ENCODE measurements at regions not wholly inside any gene's neighbourhood (a gene's known extent, or its start where the extent isn't known, plus 50 kb on each side); places are given as distances from the start of the nearest gene placed in this dataset.

GRCh38 chr6:80605165-80605989 lies 498.9 kb downstream of the BCKDHB start:
- no peaks in the 10 kb centered on the region for H3F3A ChIP-seq (ENCODE audit: insufficient read depth, low read length, poor library complexity, severe bottlenecking)
- no peaks in the 10 kb centered on the region for H3K36me3 ChIP-seq (ENCODE audit: insufficient read depth, low read length)
- no peaks in the 10 kb centered on the region for H4K20me1 ChIP-seq (ENCODE audit: insufficient read depth)
- no peaks in the 10 kb centered on the region for H3K9me3 ChIP-seq (ENCODE audit: low read length)
- H3K4me2 ChIP-seq (ENCODE audit: low read length): no peak overlapping the region
- H3K27me3 ChIP-seq (ENCODE audit: insufficient read depth, low read depth, low read length): no peaks in the 10 kb centered on the region
- no peak overlapping the region for H3K27ac ChIP-seq (ENCODE audit: low read length)
- no peak overlapping the region for H3K4me3 ChIP-seq (ENCODE audit: low read length)
- H2AFZ ChIP-seq (ENCODE audit: low read depth, low read length): no peak overlapping the region
- no peaks in the 10 kb centered on the region for H3K9me2 ChIP-seq (ENCODE audit: insufficient read depth, low read length)
- H3K79me2 ChIP-seq (replicated peaks; ENCODE audit: insufficient read depth, low read length): no peaks in the 10 kb centered on the region
- TF ChIP-seq, protein P1, sequence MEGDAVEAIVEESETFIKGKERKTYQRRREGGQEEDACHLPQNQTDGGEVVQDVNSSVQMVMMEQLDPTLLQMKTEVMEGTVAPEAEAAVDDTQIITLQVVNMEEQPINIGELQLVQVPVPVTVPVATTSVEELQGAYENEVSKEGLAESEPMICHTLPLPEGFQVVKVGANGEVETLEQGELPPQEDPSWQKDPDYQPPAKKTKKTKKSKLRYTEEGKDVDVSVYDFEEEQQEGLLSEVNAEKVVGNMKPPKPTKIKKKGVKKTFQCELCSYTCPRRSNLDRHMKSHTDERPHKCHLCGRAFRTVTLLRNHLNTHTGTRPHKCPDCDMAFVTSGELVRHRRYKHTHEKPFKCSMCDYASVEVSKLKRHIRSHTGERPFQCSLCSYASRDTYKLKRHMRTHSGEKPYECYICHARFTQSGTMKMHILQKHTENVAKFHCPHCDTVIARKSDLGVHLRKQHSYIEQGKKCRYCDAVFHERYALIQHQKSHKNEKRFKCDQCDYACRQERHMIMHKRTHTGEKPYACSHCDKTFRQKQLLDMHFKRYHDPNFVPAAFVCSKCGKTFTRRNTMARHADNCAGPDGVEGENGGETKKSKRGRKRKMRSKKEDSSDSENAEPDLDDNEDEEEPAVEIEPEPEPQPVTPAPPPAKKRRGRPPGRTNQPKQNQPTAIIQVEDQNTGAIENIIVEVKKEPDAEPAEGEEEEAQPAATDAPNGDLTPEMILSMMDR (IDR thresholded peaks at IDR 0.05; ENCODE audit: poor library complexity, severe bottlenecking): peak; percentile 62
- no peak for TF ChIP-seq EP300 (conservative IDR thresholded peaks at IDR 0.05; ENCODE audit: poor library complexity, severe bottlenecking)
- no peak for TF ChIP-seq EZH2 (IDR thresholded peaks at IDR 0.05; ENCODE audit: borderline replicate concordance, insufficient read depth, low read length, poor library complexity, severe bottlenecking)
- TF ChIP-seq POLR2AphosphoS5 (IDR thresholded peaks at IDR 0.05): no peak
- TF ChIP-seq REST (IDR thresholded peaks at IDR 0.05; ENCODE audit: borderline replicate concordance): no peak
- peak; percentile 63 for TF ChIP-seq RAD21 (conservative IDR thresholded peaks at IDR 0.05)
- no peak for TF ChIP-seq TAF1 (IDR thresholded peaks at IDR 0.05; ENCODE audit: low read depth)
- no peak for TF ChIP-seq MXI1 (conservative IDR thresholded peaks at IDR 0.05; ENCODE audit: poor library complexity, severe bottlenecking)
- peak; percentile 68 for TF ChIP-seq SMC3 (conservative IDR thresholded peaks at IDR 0.05; ENCODE audit: poor library complexity)
- H3K9ac ChIP-seq (ENCODE audit: low read length): no peak overlapping the region

GRCh38 chr6:80603679-80604078 lies 497.2 kb downstream of the BCKDHB start:
- no peaks in the 10 kb centered on the region for H3F3A ChIP-seq (ENCODE audit: insufficient read depth, low read length, poor library complexity, severe bottlenecking)
- H3K4me3 ChIP-seq (ENCODE audit: low read length): no peak overlapping the region
- H2AFZ ChIP-seq (ENCODE audit: low read depth, low read length): no peak overlapping the region
- H3K9ac ChIP-seq (ENCODE audit: low read length): no peak overlapping the region
- no peaks in the 10 kb centered on the region for H3K9me2 ChIP-seq (ENCODE audit: insufficient read depth, low read length)
- H3K4me2 ChIP-seq (ENCODE audit: low read length): no peak overlapping the region
- no peaks in the 10 kb centered on the region for H3K27me3 ChIP-seq (ENCODE audit: insufficient read depth, low read depth, low read length)
- no peaks in the 10 kb centered on the region for H4K20me1 ChIP-seq (ENCODE audit: insufficient read depth)
- TF ChIP-seq POLR2AphosphoS5 (IDR thresholded peaks at IDR 0.05) (no peak), TAF1 (IDR thresholded peaks at IDR 0.05; ENCODE audit: low read depth) (no peak), SMC3 (conservative IDR thresholded peaks at IDR 0.05; ENCODE audit: poor library complexity) (no peak)
- no peaks in the 10 kb centered on the region for H3K9me3 ChIP-seq (ENCODE audit: low read length)
- H3K36me3 ChIP-seq (ENCODE audit: insufficient read depth, low read length): no peaks in the 10 kb centered on the region
- no peaks in the 10 kb centered on the region for H3K79me2 ChIP-seq (replicated peaks; ENCODE audit: insufficient read depth, low read length)
- no peak overlapping the region for H3K27ac ChIP-seq (ENCODE audit: low read length)
